ENCODE measurements at regions not wholly inside any gene's neighbourhood (a gene's known extent, or its start where the extent isn't known, plus 50 kb on each side); places are given as distances from the start of the nearest gene placed in this dataset.
"Not testable (repeated sequence)": the region's sequence is repeated elsewhere in the genome, so short reads cannot be mapped to it uniquely, and the experiment has no call there.

DNA sequence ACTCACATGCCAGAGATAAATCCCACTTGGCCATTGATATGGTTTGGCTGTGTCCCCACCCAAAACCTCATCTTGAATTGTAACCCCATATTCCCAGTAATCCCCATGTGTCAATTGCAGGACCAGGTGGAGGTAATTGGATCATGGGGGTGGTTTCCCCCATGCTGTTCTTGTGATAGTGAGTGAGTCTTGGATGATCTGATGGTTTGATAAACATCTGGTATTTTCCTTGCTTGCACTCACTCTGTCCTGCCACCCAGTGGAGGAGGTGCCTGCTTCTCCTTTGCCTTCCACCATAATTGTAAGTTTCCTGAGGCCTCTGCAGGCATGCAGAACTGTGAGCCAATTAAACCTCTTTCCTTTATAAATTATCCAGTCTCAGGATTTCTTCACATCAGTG lies 50.4 kb upstream of the B3GAT2 start:
- not testable (repeated sequence) for ATAC-seq (ENCODE audit: low FRiP score); DNase-seq (ENCODE audit: low spot score)

DNA sequence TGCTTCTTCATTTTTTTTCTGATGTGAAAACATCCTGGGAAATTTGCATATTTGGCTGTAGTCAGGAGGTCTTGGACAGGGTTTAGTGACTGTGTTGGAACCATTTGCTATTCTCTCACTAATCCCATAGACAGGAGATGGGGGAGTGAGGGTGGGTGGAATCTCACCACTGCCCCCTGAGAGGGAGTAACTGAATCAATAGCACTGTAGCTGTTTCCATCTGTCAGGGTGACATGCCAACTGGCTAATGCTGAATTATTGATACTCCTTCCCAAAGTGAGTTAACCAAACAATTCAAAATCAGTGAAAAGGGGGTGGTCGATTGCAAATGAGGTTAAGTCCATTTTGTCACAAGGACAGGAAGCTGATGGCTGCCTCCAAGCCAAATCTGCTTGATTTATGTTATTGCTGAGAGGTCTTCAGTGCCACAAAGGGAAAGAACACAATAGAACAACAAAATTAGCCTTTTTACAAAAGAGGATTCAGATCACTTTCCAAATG lies 55.1 kb upstream of the B3GAT2 start:
- TF ChIP-seq, protein P1, sequence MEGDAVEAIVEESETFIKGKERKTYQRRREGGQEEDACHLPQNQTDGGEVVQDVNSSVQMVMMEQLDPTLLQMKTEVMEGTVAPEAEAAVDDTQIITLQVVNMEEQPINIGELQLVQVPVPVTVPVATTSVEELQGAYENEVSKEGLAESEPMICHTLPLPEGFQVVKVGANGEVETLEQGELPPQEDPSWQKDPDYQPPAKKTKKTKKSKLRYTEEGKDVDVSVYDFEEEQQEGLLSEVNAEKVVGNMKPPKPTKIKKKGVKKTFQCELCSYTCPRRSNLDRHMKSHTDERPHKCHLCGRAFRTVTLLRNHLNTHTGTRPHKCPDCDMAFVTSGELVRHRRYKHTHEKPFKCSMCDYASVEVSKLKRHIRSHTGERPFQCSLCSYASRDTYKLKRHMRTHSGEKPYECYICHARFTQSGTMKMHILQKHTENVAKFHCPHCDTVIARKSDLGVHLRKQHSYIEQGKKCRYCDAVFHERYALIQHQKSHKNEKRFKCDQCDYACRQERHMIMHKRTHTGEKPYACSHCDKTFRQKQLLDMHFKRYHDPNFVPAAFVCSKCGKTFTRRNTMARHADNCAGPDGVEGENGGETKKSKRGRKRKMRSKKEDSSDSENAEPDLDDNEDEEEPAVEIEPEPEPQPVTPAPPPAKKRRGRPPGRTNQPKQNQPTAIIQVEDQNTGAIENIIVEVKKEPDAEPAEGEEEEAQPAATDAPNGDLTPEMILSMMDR (IDR thresholded peaks at IDR 0.05) = no peak
- DNase-seq (ENCODE audit: low spot score) = no peak

DNA sequence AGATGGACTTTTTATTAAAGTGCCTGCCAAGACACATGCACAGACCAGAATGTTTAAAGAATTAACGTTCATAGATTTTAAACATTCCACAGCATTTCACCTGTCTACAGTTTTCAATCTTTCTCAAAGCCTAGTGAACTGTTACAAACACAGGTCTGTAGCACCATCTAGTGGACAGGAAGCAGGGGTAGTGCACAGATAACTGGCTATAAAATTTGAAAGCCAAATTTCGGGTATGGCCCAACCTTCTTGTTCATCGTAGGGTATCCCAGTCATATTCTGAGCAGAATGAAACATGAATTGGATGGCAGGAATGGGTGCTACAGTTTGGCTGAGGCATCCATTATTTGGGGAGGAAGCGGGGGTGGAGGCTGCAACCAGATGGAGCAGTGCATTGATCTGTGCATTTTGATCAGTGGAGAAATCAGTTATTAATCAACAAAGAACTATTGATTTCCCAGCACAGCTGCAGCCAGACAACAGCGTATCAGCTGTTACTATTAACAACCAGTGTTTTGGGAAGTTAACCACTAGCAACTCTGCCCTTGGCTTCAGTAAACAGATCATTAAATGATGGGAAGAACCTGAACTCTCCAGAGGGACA lies 56.1 kb upstream of the B3GAT2 start:
- TF ChIP-seq, protein P1 (IDR thresholded peaks at IDR 0.05) = no peak
- ATAC-seq (ENCODE audit: low FRiP score) (no peak), DNase-seq (ENCODE audit: low spot score) (no peak)

More for the DNA sequence above, 55.1 kb upstream of the B3GAT2 start:
- no peak for ATAC-seq (ENCODE audit: low FRiP score)

DNA sequence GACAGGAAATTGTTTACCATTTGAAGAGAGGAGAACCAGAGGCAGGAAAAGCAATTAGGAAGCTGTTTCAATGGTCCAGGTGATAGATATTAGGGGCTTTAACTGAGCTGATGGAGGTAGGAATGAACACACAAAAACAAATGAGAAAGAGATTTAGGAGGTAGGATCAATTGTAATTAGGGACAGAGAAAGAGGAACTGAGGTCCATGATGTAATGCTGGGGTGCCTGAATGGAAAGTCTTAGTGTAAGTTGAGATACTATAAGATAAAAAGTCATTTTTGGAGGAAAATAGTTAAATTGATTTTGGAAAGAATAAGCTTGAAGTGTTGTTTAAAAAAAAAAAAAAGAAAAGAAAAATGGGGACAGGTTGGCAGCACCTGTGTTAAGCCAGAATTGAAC lies 58.5 kb upstream of the B3GAT2 start:
- DNase-seq (ENCODE audit: low spot score) (no peak), ATAC-seq (ENCODE audit: low FRiP score) (no peak)
- TF ChIP-seq, protein P1 (IDR thresholded peaks at IDR 0.05) = no peak

DNA sequence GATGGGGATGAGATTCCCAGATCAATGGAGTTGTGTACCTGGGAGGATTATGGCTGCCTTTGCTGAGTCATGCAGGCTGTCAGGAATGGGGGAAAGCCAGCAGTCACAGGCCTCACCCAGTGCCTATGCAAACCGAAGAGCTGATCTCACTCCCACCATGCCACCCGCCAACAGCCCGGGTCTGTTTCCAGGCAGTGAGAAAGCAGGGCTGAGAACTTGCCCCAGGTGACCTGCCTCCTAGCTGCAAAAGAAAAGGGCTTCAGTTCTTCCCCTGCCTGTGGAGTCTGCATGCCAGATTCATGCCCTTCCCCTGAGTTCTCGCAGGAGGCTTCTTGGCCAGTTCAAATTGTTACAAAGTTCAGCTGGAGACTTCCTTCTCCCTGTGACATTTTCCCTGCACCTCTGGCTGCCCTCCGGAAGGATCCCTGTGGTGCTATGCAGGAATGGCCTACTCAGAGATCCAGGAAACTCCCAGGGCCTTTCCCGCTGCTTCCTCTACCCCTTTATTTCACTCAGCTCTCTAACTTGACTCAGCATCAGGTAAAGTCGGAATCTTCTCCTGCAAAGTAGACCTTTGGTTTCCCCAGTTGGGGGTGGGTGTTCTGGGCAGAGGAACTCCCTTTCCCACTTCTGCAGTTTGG lies 71.5 kb upstream of the B3GAT2 start:
- ATAC-seq (ENCODE audit: low FRiP score) (no peak), DNase-seq (ENCODE audit: low spot score) (no peak)
- TF ChIP-seq, protein P1 (IDR thresholded peaks at IDR 0.05) = no peak

DNA sequence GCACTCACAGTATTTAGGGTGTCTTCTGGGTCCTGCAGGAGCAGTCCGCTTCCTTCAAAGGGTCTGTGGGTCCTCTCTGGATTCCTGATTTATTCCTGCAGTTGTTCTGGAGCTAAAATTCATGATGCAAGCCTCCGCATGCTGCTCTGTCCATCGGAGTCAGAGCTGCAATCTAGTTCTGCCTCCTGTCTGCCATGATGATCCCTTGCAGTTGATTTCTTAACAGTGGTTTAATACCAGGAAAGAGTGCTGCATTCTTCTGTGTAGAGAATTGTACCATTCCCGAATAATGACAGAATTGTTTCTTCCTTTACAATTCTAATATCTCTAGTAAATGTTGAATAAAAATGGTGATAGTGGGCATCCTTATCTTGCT lies 72.0 kb upstream of the B3GAT2 start:
- TF ChIP-seq, protein P1 (IDR thresholded peaks at IDR 0.05) = no peak
- no peak for ATAC-seq (ENCODE audit: low FRiP score)
- no peak for DNase-seq (ENCODE audit: low spot score)

DNA sequence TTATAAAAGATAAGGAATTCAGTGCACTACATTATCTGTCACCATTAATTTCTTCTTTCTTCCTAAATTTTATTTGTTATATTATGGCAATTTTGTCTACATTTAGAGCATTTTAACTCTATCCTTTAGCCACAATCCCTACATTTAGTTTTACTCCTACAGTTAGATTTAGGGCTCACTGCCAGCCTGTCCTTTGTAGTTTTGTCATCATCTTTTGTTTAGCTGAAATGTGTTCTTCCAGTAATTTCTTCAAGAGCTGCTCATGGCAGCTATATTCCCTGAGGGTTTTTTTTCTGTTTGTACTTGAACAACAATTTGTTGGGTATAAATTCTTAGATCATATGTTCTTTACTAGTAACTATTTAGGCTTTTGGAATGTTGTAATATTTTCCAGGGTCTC lies 72.7 kb upstream of the B3GAT2 start:
- ATAC-seq (ENCODE audit: low FRiP score) (no peak), DNase-seq (ENCODE audit: low spot score) (no peak)
- TF ChIP-seq, protein P1 (IDR thresholded peaks at IDR 0.05) = no peak
